ENCODE measurements at regions not wholly inside any gene's neighbourhood (a gene's known extent, or its start where the extent isn't known, plus 50 kb on each side); places are given as distances from the start of the nearest gene placed in this dataset.

GRCh38 chr10:78692071-78692470 lies 376.7 kb upstream of the ZMIZ1 start:
- TF ChIP-seq CTCF (conservative IDR thresholded peaks at IDR 0.05; ENCODE audit: low read depth, low read length) (no peak), EZH2 (IDR thresholded peaks at IDR 0.05; ENCODE audit: low read length, unreplicated experiment) (no peak)

Measured in PC-3 (cell line).